ENCODE measurements at regions not wholly inside any gene's neighbourhood (a gene's known extent, or its start where the extent isn't known, plus 50 kb on each side); places are given as distances from the start of the nearest gene placed in this dataset.

DNA sequence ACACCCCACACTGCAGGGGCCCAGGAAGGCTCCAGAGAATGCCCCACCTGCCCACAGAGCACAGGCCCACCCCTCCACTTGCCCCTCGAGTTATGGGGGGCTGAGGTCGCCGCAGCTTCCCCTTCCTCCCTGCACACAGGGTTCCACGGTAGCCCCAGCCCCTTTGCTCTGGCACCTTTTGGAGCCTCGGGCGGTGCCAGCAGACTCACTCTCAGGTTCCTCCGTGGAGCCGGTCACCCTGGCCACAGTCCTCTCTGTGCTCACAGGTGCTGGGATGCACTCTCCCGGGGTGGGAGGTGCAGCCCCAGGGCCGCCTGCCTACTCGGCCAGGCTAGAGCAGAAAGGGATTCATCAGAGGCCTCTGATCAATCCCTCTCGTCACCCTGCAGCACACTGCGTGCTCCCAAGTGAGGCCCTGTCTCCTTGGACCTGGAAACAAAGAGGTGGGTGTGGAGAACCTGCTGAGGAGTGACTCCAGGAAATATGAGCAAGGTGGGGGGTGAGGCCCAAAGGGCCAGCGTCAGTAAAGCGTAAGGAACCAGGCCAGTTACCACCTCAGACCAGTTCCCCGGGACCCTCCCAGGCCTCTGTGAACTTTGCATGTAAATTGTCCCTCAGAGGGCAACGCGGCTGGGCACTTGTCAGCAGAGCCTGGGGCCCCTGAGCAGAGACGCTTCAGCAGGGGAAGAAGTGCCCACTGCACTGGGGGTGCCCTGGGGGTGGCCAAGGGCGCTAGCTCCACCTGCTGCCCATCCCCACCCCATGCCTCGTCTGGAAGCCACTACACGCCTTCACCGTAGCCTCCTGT, 167.8 kb downstream of the OLFM1 start:
- no peak for TF ChIP-seq SIN3A (IDR thresholded peaks at IDR 0.05; ENCODE audit: borderline replicate concordance, insufficient read depth, low read length)
- TF ChIP-seq, protein P1, sequence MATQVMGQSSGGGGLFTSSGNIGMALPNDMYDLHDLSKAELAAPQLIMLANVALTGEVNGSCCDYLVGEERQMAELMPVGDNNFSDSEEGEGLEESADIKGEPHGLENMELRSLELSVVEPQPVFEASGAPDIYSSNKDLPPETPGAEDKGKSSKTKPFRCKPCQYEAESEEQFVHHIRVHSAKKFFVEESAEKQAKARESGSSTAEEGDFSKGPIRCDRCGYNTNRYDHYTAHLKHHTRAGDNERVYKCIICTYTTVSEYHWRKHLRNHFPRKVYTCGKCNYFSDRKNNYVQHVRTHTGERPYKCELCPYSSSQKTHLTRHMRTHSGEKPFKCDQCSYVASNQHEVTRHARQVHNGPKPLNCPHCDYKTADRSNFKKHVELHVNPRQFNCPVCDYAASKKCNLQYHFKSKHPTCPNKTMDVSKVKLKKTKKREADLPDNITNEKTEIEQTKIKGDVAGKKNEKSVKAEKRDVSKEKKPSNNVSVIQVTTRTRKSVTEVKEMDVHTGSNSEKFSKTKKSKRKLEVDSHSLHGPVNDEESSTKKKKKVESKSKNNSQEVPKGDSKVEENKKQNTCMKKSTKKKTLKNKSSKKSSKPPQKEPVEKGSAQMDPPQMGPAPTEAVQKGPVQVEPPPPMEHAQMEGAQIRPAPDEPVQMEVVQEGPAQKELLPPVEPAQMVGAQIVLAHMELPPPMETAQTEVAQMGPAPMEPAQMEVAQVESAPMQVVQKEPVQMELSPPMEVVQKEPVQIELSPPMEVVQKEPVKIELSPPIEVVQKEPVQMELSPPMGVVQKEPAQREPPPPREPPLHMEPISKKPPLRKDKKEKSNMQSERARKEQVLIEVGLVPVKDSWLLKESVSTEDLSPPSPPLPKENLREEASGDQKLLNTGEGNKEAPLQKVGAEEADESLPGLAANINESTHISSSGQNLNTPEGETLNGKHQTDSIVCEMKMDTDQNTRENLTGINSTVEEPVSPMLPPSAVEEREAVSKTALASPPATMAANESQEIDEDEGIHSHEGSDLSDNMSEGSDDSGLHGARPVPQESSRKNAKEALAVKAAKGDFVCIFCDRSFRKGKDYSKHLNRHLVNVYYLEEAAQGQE (IDR thresholded peaks at IDR 0.05; ENCODE audit: insufficient read depth in 1 of 2, low read depth in 2 of 2, low read length in 2 of 2), result no peak
- TF ChIP-seq TAF1 (IDR thresholded peaks at IDR 0.05; ENCODE audit: borderline replicate concordance, insufficient read depth, low read length), result no peak
- TF ChIP-seq POLR2AphosphoS5 (IDR thresholded peaks at IDR 0.05; ENCODE audit: low read depth, low read length), result no peak

DNA sequence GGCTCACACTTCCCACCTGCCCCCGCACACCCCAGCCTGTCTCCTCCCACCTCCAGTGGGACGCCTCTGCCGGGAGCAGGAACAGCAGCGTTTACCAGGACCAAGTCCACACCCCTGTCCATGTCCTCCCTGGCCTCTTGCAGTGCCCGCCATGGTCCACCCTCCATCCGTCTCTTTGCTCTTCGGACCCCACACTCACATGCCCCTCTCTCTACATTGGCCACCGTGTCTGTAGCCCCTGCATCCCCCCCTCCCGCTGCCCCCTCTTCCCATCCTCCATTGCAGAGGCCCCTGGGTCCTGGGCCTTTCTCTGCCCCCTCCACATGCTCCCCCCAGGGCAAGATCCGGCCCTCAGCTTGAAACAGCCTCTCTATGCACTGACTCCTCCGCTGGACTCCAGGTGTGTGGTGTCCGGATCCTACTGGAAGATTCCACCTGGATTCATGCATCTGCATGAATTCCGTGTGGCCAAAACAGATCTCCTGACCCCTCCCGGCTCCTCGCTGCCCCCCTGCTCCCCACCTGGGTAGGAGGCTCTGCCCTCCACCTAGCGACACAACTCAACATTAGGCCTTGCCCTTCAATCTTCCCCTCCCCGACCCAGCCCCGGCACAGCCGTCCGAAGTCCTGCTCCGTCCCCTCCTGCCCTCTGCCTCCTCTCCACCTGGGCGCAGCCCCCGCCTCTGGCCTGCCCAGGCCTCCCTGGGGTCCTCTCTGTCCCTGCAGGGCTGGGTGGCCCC, 168.5 kb downstream of the OLFM1 start:
- TF ChIP-seq, protein P1 (IDR thresholded peaks at IDR 0.05; ENCODE audit: insufficient read depth in 1 of 2, low read depth in 2 of 2, low read length in 2 of 2), result no peak
- TF ChIP-seq POLR2AphosphoS5 (IDR thresholded peaks at IDR 0.05; ENCODE audit: low read depth, low read length), result no peak
- no peak for TF ChIP-seq TAF1 (IDR thresholded peaks at IDR 0.05; ENCODE audit: borderline replicate concordance, insufficient read depth, low read length)
- no peak for TF ChIP-seq FOXP2 (optimal IDR thresholded peaks at IDR 0.05; ENCODE audit: borderline replicate concordance, extremely low read depth, extremely low read length, insufficient read depth)
- TF ChIP-seq SIN3A (IDR thresholded peaks at IDR 0.05; ENCODE audit: borderline replicate concordance, insufficient read depth, low read length), result no peak

- TF ChIP-seq TAF1 (IDR thresholded peaks at IDR 0.05; ENCODE audit: borderline replicate concordance, insufficient read depth, low read length) (no peak), POLR2AphosphoS5 (IDR thresholded peaks at IDR 0.05; ENCODE audit: low read depth, low read length) (no peak), SIN3A (IDR thresholded peaks at IDR 0.05; ENCODE audit: borderline replicate concordance, insufficient read depth, low read length) (no peak), FOXP2 (optimal IDR thresholded peaks at IDR 0.05; ENCODE audit: borderline replicate concordance, extremely low read depth, extremely low read length, insufficient read depth) (no peak)
- TF ChIP-seq, protein P1 (IDR thresholded peaks at IDR 0.05; ENCODE audit: insufficient read depth in 1 of 2, low read depth in 2 of 2, low read length in 2 of 2), result no peak
Measured at GRCh38 chr9:135256581-135257354, 169.3 kb downstream of the OLFM1 start.

DNA sequence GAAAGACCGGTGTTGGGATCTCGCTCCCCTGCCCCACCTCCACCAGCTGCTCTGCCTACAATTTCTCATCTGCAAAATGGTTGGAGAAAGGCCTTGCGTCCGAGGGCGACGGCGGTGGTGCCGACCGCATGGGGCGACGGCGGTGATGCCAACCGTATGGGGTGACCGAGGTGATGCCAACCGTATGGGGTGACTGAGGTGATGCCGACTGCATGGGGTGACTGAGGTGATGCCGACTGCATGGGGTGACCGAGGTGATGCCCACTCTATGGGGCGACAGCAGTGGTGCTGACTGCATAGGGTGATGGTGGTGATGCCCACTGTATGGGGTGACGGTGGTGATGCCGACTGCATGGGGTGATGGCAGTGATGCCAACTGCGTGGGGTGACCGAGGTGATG, 171.0 kb downstream of the OLFM1 start:
- TF ChIP-seq SIN3A (IDR thresholded peaks at IDR 0.05; ENCODE audit: borderline replicate concordance, insufficient read depth, low read length), result no peak
- TF ChIP-seq POLR2AphosphoS5 (IDR thresholded peaks at IDR 0.05; ENCODE audit: low read depth, low read length), result no peak
- TF ChIP-seq FOXP2 (optimal IDR thresholded peaks at IDR 0.05; ENCODE audit: borderline replicate concordance, extremely low read depth, extremely low read length, insufficient read depth), result no peak
- TF ChIP-seq, protein P1 (IDR thresholded peaks at IDR 0.05; ENCODE audit: insufficient read depth in 1 of 2, low read depth in 2 of 2, low read length in 2 of 2), result no peak
- no peak for TF ChIP-seq TAF1 (IDR thresholded peaks at IDR 0.05; ENCODE audit: borderline replicate concordance, insufficient read depth, low read length)
